Karpas-422 (cell line): ENCODE measurements at regions not wholly inside any gene's neighbourhood (a gene's known extent, or its start where the extent isn't known, plus 50 kb on each side); places are given as distances from the start of the nearest gene placed in this dataset.

Experiments used
- DNase-seq: peaks from one replicate; pipeline ENCODE4 v3.0.0-alpha.2; 2015
- H2AFZ ChIP-seq: fragments of 200-600 bp; sonication (generic); 2 replicates; pipeline ENCODE4 v1.6.1; 2014; ENCODE audit warnings: antibody characterized with exemption, low read length, mixed read lengths
- H3K27ac ChIP-seq: fragments of 200-600 bp; sonication (generic); 2 replicates; pipeline ENCODE4 v1.5.1; 2014; ENCODE audit warnings: mild to moderate bottlenecking, low read length, moderate library complexity
- H3K27me3 ChIP-seq: fragments of 200-600 bp; sonication (generic); 2 replicates; pipeline ENCODE4 v1.6.1; 2014; ENCODE audit warnings: low read length, mixed read lengths
- H3K36me3 ChIP-seq: fragments of 200-600 bp; sonication (generic); 2 replicates; pipeline ENCODE4 v1.6.1; 2014; ENCODE audit warnings: low read length, mixed read lengths; ENCODE audit not compliant: insufficient read depth
- H3K4me1 ChIP-seq: fragments of 200-600 bp; sonication (generic); 2 replicates; pipeline ENCODE4 v1.6.1; 2014; ENCODE audit warnings: mild to moderate bottlenecking, low read length, mixed read lengths
- H3K4me2 ChIP-seq: fragments of 200-600 bp; sonication (generic); 2 replicates; pipeline ENCODE4 v1.6.1; 2014; ENCODE audit warnings: low read length, low read depth, mild to moderate bottlenecking; ENCODE audit not compliant: poor library complexity, severe bottlenecking
- H3K4me3 ChIP-seq: fragments of 200-600 bp; sonication (generic); 2 replicates; pipeline ENCODE4 v1.5.1; 2014; ENCODE audit warnings: mild to moderate bottlenecking, antibody characterized with exemption, low read length, mixed read lengths
- H3K79me2 ChIP-seq: fragments of 200-600 bp; sonication (generic); 2 replicates; pipeline ENCODE4 v1.6.1; 2014; ENCODE audit warnings: mild to moderate bottlenecking, low read length, mixed read lengths
- H3K9ac ChIP-seq: fragments of 200-600 bp; sonication (generic); 2 replicates; pipeline ENCODE4 v1.6.0; 2014; ENCODE audit warnings: low read length
- H3K9me2 ChIP-seq: fragments of 200-600 bp; sonication (generic), shearing (Covaris generic); replicated peaks from 2 replicates; pipeline ENCODE4 v1.6.0; 2014; ENCODE audit warnings: mild to moderate bottlenecking, low read length, moderate library complexity; ENCODE audit not compliant: insufficient read depth
- H3K9me3 ChIP-seq: fragments of 300-700, 200-600 bp; sonication (generic); 2 replicates; pipeline ENCODE4 v1.6.1; 2014; ENCODE audit warnings: low read length, mixed read lengths
- H4K20me1 ChIP-seq: fragments of 200-600 bp; sonication (generic); 2 replicates; pipeline ENCODE4 v1.6.1; 2014; ENCODE audit warnings: mild to moderate bottlenecking, antibody characterized with exemption, low read length, low read depth; ENCODE audit not compliant: insufficient read depth

DNA sequence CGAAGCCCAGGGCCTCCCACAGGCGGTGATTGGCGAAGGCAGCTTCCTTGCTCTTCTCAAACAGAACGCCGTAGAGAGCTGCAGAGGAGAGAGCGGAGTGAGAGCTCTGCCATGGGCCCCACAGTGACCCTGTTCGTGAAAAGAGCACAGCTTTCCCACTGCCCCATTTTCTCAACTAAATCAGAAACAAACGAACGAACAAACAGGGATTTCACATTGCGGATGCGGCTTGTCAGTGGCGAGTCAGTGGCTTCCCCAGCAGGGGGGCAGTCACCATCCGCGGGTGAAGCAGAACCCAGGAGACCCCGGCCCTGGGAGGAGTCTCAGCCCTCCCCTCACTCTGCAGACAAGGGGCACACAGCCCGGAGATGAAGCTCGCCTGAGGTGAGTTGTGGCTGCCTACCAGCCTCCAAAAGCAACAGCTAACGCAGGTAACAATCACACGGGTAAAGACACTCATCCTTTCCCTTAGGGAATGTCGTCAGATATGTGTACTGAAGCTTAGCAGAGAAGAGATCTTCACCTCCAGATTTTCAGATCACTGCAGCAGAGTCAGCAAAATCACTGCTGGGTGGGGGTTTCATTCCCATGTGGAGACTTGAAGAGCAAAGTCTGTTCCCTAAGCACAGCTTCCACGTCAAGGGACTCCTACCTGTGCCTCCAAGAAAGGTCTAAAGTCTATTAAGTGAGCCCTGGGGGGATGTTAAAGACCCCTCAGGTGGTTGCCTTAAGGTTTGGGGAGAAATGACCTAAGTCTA is 51.2 kb upstream of the GPR31 start:
- Histone ChIP-seq H3K4me2 (no peak overlapping the region), H3K27ac (no peak overlapping the region), H3K9me2 (no peaks in the 10 kb centered on the region), H3K4me3 (no peak overlapping the region), H3K4me1 (no peaks in the 10 kb centered on the region), H3K9me3 (no peaks in the 10 kb centered on the region), H3K79me2 (no peaks in the 10 kb centered on the region), H3K36me3 (no peaks in the 10 kb centered on the region), H3K9ac (no peak overlapping the region), H2AFZ (no peak overlapping the region), H3K27me3 (no peaks in the 10 kb centered on the region), H4K20me1 (no peaks in the 10 kb centered on the region)
- no peak for DNase-seq

DNA sequence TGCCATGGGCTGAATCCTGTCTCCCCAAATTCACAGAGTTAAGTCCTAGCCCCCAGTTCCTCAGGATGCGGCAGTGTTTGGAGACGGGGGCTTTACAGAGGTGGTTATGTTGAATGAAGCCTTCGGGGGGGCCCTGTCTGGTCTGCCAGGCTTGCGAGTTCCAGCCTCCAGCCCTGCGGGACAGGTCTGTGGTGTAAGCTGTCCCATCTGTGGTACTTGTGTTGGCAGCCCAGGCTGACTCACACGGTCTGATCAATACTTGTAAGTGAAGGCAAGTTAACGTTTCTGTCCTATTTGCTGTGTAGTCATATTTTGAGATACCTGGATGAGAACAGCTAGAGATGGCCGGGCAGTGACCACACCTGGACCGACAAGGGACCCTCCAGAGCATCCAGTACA is 51.8 kb upstream of the GPR31 start:
- H3K9ac ChIP-seq, result no peak overlapping the region
- no peak overlapping the region for H3K27ac ChIP-seq
- no peak overlapping the region for H3K4me3 ChIP-seq
- no peaks in the 10 kb centered on the region for H3K9me3 ChIP-seq
- no peaks in the 10 kb centered on the region for H4K20me1 ChIP-seq
- no peak for DNase-seq
- H3K9me2 ChIP-seq, result no peaks in the 10 kb centered on the region
- H2AFZ ChIP-seq, result no peak overlapping the region
- H3K27me3 ChIP-seq, result no peaks in the 10 kb centered on the region
- H3K4me2 ChIP-seq, result no peak overlapping the region
- H3K4me1 ChIP-seq, result no peaks in the 10 kb centered on the region
- no peaks in the 10 kb centered on the region for H3K36me3 ChIP-seq
- H3K79me2 ChIP-seq, result no peaks in the 10 kb centered on the region

GRCh38 chr6:167210375-167211294 is 52.9 kb upstream of the GPR31 start:
- no peak overlapping the region for H3K9ac ChIP-seq
- no peak for DNase-seq
- H3K4me2 ChIP-seq, result no peak overlapping the region

GRCh38 chr6:167211295-167211648 is 53.5 kb upstream of the GPR31 start:
- H4K20me1 ChIP-seq, result no peaks in the 10 kb centered on the region
- H3K9me3 ChIP-seq, result no peaks in the 10 kb centered on the region
- no peak overlapping the region for H3K9ac ChIP-seq
- H3K4me1 ChIP-seq, result no peaks in the 10 kb centered on the region
- H3K4me3 ChIP-seq, result no peak overlapping the region
- H3K27me3 ChIP-seq, result no peaks in the 10 kb centered on the region
- H3K4me2 ChIP-seq, result no peak overlapping the region
- H3K36me3 ChIP-seq, result no peaks in the 10 kb centered on the region
- H3K9me2 ChIP-seq, result no peaks in the 10 kb centered on the region
- H2AFZ ChIP-seq, result no peak overlapping the region
- no peak for DNase-seq
- no peak overlapping the region for H3K27ac ChIP-seq
- no peaks in the 10 kb centered on the region for H3K79me2 ChIP-seq

More at GRCh38 chr6:167210375-167211294, 52.9 kb upstream of the GPR31 start:
- Histone ChIP-seq H3K79me2 (no peaks in the 10 kb centered on the region), H4K20me1 (no peaks in the 10 kb centered on the region), H2AFZ (no peak overlapping the region), H3K4me3 (no peak overlapping the region), H3K27ac (no peak overlapping the region), H3K9me2 (no peaks in the 10 kb centered on the region), H3K9me3 (no peaks in the 10 kb centered on the region), H3K4me1 (no peaks in the 10 kb centered on the region), H3K36me3 (no peaks in the 10 kb centered on the region), H3K27me3 (no peaks in the 10 kb centered on the region)

GRCh38 chr6:167211881-167212712 is 54.3 kb upstream of the GPR31 start:
- Histone ChIP-seq H3K79me2 (no peaks in the 10 kb centered on the region), H3K4me2 (no peak overlapping the region), H2AFZ (no peak overlapping the region), H3K4me1 (no peaks in the 10 kb centered on the region), H3K27ac (no peak overlapping the region), H3K27me3 (no peaks in the 10 kb centered on the region), H3K36me3 (no peaks in the 10 kb centered on the region), H3K9ac (no peak overlapping the region), H4K20me1 (no peaks in the 10 kb centered on the region), H3K4me3 (no peak overlapping the region), H3K9me3 (no peaks in the 10 kb centered on the region), H3K9me2 (no peaks in the 10 kb centered on the region)
- no peak for DNase-seq

- Histone ChIP-seq H3K9ac (no peak overlapping the region), H2AFZ (no peak overlapping the region), H3K4me1 (no peaks in the 10 kb centered on the region), H3K4me2 (no peak overlapping the region), H3K9me3 (no peaks in the 10 kb centered on the region), H4K20me1 (no peaks in the 10 kb centered on the region), H3K36me3 (no peaks in the 10 kb centered on the region), H3K9me2 (no peaks in the 10 kb centered on the region), H3K79me2 (no peaks in the 10 kb centered on the region), H3K4me3 (no peak overlapping the region), H3K27ac (no peak overlapping the region), H3K27me3 (no peaks in the 10 kb centered on the region)
- DNase-seq, result no peak
Measured at GRCh38 chr6:167212713-167213005, 54.9 kb upstream of the GPR31 start.

DNA sequence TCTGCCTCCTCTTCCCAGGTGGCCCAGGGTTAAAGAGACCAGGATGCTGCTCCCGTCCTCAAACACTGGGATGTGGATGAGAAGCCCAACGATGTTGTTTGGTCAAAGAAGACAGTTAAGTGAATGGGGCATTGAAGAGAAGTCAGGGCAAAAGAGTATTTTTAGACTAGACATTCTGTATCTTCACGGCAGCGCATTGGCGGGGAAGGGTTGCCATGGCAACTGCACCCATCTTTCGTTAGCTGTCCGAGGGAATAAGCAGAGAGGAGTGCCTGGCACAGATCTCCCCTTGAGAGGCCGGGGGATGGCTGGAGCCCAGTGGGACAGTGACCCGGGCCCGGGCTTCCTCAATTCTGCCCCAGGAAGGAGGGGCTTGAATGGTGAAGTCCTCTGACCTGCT is 56.4 kb upstream of the GPR31 start:
- no peaks in the 10 kb centered on the region for H3K36me3 ChIP-seq
- H4K20me1 ChIP-seq, result no peaks in the 10 kb centered on the region
- no peak for DNase-seq
- no peaks in the 10 kb centered on the region for H3K27me3 ChIP-seq
- no peaks in the 10 kb centered on the region for H3K4me1 ChIP-seq
- H3K27ac ChIP-seq, result no peak overlapping the region
- H3K9ac ChIP-seq, result no peak overlapping the region
- H3K9me3 ChIP-seq, result no peaks in the 10 kb centered on the region
- H3K79me2 ChIP-seq, result no peaks in the 10 kb centered on the region
- H3K4me3 ChIP-seq, result no peak overlapping the region
- no peak overlapping the region for H2AFZ ChIP-seq
- H3K4me2 ChIP-seq, result no peak overlapping the region
- H3K9me2 ChIP-seq, result no peaks in the 10 kb centered on the region
